HG03280 (cell line): ENCODE measurements at regions not wholly inside any gene's neighbourhood (a gene's known extent, or its start where the extent isn't known, plus 50 kb on each side); places are given as distances from the start of the nearest gene placed in this dataset.

Source experiments
- ATAC-seq: cut with Tn5 transposase; IDR thresholded peaks from one replicate; pipeline ENCODE4 v1.9.1; 2021; ENCODE audit warnings: mild to moderate bottlenecking, moderate library complexity; ENCODE audit not compliant: unreplicated experiment

- no peak for ATAC-seq
Observed at GRCh38 chr12:66903782-66904396, 225.0 kb upstream of the GRIP1 start.

GRCh38 chr12:66905201-66905600 lies 226.3 kb upstream of the GRIP1 start:
- ATAC-seq: no peak

DNA sequence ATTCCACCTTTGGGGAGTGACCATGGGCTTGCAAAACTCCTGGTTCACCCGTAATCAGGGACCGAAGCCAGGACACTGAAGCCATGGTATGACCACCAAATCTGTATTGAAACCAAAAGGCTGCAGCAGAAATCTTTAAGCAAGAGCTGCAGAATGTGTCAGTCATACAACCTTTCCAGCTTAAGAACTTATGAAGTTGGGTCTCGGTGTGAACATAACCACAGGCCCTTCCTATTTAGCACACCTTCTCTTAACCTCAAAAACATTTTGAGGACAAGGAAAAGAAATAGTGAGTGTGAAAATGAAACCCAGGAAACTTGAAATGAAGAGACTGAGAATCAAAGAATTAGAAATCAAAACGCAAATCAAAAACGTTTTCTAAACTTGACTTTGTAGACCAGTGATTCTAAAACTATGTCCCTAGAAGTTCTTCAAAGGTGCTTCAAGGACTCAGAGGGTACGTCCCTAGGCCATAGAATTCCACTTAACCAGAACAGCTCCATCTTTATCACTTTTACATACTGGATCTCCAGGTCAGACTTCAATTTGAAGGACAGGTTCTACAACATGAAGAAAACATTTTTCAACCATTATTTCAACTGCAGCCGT lies 231.6 kb upstream of the GRIP1 start:
- ATAC-seq: no peak

DNA sequence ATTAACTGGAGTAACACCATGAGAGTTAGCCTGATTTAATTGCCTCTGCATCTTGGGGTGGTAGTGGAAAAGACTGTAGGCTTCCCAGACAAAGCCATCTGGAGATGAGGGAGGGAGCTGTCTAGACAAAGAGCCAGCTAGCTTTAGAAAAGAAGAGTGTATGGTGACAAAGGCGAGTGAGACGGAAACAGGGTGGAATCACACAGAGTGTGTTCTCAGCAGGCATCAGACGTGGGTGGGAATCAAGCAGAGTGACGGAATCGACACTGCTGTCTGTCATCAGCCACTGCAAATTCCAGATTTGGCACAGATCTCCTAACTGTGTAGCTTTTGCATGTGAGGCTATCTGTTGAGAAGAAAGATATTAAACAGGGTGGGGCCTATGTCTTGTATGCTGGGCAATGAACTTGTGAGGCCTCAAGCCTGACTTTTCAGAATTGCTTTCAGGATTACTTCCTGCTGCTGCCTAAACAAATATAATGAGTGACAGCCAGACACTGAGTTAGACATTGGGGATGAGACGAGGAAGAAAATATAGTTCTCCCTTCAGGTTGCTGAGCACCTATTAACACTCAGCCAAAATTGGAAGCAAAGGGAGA lies 236.5 kb upstream of the GRIP1 start:
- ATAC-seq: no peak

DNA sequence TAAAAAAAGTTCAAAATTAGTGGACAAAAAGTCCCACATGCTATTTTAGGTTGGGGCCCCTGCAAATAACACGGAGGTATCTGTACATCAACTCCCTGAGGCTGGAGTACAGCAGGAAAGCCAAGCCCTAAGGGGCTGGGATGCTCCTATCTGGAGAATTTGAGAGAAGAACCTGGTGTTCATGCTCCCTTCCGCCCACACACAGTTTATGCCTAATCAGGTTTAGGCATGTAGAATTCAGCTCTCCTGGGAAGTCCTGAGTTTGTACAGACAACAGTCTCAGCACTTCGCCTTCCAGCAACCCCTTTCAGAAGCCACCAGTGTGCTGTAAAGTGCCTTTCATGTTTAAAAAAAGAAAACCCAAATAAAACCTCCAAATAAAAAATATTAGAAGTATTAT lies 237.3 kb upstream of the GRIP1 start:
- ATAC-seq: no peak

- ATAC-seq: no peak
Observed at GRCh38 chr12:66919466-66919865, 240.6 kb upstream of the GRIP1 start.

DNA sequence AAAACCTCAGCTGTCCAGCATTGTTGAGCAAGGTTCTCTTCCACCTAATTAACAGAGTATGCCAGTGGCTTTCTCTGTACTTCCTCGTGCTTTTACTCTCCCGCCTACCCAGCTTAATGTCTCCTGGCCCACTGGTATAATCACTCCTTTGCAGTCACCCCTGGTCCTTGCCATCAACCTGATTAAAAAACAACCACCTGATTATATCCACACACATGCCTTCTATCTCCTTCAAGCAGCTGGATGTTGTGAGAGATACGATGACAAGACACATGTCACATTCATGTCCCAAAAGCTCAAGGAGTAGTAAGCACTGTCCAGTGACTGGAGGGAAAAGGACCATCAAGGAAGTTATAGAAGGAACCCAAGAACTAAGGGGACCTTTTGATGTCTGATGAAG lies 241.3 kb upstream of the GRIP1 start:
- no peak for ATAC-seq

DNA sequence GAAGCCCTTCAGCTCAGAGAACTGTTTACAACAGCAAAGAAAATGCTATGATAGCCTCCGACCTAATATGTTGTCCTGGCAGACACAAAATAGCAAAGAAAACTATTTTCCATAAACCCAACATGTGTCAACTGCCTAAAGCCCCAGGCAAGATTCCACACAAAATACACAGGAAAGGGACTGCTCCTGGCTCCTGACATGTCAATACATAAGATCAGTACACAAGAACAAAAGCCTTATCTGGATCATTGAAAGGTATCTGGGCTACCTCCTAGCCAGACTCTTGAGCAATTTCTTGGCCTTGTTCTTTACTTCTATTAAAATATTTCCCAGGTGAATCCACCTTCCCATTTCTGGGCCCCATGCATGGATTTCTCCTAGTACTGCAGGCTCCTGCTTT lies 242.3 kb upstream of the GRIP1 start:
- no peak for ATAC-seq

DNA sequence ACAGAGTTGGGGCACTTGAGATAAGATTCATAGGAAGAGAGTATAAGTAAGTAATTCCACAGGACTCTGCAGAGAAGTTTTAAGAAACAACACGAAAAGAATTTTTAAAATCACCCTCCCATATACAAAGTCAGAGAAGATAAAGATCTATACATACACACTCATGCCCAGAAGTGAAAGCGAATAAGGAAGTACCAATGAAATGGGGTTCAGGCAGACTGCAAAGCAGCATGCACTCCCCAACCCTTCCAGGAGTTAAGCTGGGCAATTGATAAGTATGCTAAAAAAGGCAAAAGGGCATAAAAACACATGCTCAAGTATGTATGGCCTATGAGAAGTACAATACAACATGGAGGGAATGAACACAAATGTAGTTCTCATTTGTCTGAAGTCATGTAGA lies 246.2 kb upstream of the GRIP1 start:
- ATAC-seq: no peak

DNA sequence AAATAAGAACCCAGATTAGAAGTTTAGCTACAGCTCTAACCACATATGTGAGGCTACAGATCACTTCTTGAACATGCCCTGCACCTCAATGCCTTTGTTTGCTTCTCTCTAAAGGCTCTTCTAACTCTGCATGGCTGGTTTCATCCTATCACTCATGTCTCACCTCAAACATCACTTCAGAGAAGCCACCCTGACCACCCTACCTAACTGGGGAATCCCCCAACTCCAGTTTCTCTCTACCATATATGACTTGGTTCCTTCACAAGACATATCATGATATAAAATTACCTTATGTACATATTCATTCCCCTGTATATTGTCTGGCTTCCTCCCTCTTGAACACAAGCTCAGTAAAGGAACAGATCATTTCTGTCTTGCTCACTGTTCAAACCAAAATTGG lies 250.2 kb upstream of the GRIP1 start:
- ATAC-seq: no peak

- ATAC-seq: no peak
Observed at GRCh38 chr12:66931091-66931490, 252.2 kb upstream of the GRIP1 start.

DNA sequence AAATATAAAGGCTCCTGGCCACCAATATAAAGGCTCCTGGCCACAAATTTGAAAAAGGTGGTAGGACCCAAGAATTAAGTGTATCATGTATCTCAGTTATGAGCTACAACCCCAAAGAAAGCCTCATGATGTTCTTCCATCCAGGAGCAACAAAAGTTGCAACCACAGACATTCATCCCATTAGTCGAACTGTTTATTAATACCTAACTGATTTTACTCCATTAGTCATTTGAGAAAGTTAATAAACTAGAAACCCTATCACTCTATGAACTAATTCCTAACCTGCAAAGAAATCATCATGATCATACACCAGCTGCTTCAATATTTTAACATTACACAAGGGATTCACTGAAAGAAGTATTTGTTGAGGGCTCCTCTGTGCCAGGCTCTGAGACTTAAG lies 253.2 kb upstream of the GRIP1 start:
- no peak for ATAC-seq

DNA sequence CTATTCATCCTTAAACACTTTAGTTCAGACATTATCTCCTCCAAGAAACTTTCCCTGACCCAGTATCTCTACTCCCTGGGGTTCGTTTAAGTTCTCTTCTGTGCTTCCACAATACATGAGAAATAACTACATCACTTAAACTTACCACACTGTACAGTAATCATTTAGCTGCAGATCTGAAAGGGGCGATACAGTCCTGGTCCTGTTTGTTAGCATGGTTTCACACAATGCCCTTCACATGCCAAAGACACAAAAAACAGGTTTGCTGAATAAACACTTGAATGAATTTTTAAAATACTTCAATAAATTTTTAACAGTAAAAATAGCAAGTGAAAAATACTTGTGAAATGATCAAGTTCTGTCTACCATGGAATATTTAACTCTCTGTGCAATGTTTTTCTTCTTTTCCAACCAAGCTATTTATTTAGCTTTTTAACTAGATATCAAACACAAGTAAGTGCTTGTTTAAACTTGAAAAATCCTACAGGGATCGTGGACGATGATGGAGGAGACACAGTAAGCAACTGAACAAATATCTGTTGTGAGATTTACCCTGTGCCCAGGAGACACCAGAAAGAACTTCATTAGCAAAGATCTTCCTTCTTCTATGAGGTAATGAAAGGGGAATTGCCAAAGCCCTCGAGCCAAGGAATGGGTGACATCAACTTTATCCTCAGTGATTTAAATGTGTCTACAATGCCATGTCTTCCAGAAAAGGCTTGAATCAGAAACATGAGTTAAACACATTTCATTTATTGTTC lies 255.6 kb upstream of the GRIP1 start:
- no peak for ATAC-seq

DNA sequence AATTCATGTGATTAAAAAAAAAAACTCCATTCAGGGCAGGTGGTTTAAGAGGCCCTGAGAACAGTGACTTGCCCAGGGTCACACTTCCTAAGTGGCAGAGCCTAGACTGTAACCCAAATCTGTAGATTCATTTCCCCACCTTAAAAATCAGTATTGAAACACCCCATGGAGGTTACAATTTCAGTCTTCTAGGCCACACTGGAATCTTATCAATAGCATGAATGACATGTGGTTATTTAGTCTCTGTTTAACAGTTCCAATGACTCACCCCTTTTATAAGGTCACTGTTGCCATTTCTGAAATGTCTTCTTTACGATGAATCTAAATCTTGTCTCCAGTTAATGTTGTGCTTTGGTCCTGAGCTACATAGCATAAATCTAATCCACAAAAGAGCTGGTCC lies 262.3 kb upstream of the GRIP1 start:
- ATAC-seq: no peak

DNA sequence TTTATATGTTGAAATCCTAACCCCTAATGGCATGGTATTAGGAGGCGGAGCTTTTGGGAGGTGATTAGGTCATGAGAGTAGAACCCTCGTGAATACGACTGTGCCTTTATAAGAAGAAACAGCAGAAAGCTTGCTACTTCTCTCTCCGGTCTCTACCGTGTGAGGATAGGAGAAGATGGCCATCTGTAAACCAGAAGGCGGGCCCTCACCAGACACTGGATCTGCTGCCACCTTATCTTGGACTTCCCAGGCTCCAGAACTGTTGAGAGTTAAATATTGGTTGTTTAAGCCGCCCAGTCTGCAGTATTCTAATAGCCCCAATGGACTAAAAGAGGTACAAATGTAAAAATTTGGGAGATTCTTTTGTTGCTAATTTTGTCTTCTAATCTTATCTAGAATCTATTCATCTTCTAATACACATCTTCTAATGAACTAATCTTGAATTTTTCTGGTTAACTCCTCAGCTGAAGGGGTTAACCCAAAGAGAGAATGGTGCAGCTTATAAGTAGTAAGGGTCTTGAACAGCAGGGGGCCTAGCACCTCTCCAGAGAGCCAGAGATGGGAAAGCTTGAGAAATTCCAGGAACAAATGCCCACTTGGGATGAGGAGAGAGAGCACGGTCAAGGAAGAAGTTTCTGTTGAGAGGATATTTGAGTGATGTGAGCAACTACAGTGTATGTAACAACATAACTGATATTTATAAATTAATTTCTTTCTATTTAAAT lies 264.0 kb upstream of the GRIP1 start:
- ATAC-seq: no peak

DNA sequence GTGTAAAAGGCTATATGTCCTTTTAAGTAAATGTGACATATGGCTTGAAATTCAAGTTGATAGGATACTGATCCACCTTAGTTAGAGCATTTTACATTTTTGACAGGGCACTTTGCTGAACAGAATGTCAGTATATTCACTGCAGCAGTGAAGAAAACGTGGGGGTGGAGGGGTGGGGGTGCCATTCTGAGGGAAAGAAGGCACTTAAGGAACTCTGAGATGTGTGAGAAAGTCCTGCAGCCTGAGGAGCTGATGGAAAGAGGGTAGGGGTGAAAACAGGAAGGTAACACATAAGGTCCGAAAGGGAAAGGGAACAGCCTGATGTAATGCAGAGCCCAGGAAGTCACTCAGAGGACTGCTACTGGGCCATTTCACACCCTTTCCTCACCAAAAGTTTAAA lies 265.5 kb upstream of the GRIP1 start:
- no peak for ATAC-seq

- ATAC-seq: no peak
Observed at GRCh38 chr12:66945189-66945817, 266.4 kb upstream of the GRIP1 start.

DNA sequence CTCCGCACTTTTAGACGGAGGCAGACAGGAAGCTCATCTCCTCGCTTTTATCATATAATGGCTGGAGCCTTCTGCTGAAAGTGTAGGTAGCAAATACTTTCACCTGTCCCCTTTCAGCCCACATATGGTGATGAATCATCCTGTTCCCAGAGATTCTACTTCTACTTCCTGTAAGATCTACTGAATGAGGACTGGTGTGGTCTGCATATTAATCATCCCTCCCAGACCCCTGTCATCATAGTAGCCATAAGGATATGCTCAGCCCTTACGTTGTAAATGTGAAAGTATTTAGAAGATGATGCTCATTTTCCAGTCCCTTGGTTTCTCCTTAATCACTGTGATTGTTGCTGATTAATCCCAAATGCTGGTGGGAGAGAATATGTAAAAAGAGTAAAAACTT lies 268.2 kb upstream of the GRIP1 start:
- ATAC-seq: no peak

DNA sequence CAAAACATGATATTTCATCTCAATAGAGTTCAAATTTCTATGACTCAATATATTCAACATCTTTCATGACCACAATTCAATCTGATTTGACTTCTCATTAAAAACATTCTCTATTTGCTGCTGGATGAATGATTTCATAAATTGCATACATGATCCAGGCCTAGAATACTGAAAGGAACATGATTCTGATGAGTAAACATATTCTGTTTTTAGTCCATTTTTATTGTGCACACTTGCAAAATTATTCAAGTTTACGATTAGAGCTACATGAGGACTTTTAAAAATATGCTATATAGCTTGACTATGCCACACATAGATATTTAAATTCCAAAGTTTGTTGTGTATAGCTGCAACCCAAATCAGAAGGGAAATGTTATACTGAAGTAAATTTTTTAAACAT lies 273.8 kb upstream of the GRIP1 start:
- ATAC-seq: no peak

DNA sequence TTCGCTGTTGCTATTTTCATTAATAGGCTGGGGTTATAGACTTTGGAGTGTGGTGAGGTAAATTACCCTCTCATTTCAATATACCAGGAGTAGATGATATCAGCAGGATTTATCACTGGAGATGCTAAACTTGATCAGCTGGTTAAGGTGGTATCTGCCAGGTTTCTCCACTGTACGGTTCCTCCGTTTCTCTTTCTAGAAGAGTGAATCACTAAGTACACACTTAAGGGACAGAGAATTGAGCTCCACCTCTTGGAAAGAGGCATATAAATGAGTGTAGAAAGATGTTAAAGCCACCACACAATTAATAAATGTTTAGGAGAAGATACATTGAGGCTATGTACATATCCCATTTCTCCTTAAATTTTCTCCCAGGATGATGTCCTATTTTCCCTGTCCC lies 277.4 kb upstream of the GRIP1 start:
- no peak for ATAC-seq

- ATAC-seq: no peak
Observed at GRCh38 chr12:66959276-66959675, 280.4 kb upstream of the GRIP1 start.
